Right lobe of liver (tissue), 6 donors: ENCODE measurements at regions not wholly inside any gene's neighbourhood (a gene's known extent, or its start where the extent isn't known, plus 50 kb on each side); places are given as distances from the start of the nearest gene placed in this dataset.

Experiments used
- ATAC-seq, 4 donors: fragments of 200-7000 bp; cut with Tn5 transposase; one replicate each; pipeline ENCODE4 v1.9.1; 2020; ENCODE audit warnings: mild to moderate bottlenecking in 4 of 4, moderate library complexity in 4 of 4
- DNase-seq, 3 donors: peaks; one replicate each; pipeline ENCODE4 v3.0.0-alpha.2; 2020
- H3K27ac ChIP-seq, 3 donors: fragments of 200-600 bp; one replicate each; pipeline ENCODE4 v1.8.0; 2022
- H3K27me3 ChIP-seq, 2 donors: fragments of 200-600 bp; one replicate each; pipeline ENCODE4 v1.8.0; 2022
- H3K36me3 ChIP-seq, 4 donors: fragments of 200-600 bp; sonication (generic) in 1 of 4; one replicate each; pipeline versions ENCODE4 v1.5.1 to v1.8.0; 2017 to 2022; ENCODE audit warnings: control low read depth in 1 of 4
- H3K4me1 ChIP-seq, 4 donors: fragments of 200-600 bp; sonication (generic) in 1 of 4; one replicate each; pipeline versions ENCODE4 v1.5.1 to v1.8.0; 2017 to 2022; ENCODE audit warnings: control low read depth in 1 of 4
- H3K4me3 ChIP-seq, 3 donors: fragments of 200-600 bp; one replicate each; pipeline ENCODE4 v1.8.0; 2022
- H3K9me3 ChIP-seq, 4 donors: fragments of 200-600 bp; sonication (generic) in 1 of 4; one replicate each; pipeline versions ENCODE4 v1.5.1 to v1.8.0; 2017 to 2022; ENCODE audit warnings: control low read depth in 1 of 4
- CTCF ChIP-seq, 4 donors: fragments of 200-600 bp in 3 of 4; fragments of 450-650 bp in 1 of 4; IDR thresholded peaks; one replicate each; pipeline versions ENCODE4 v1.5.1 to v1.8.0; 2016 to 2022; ENCODE audit warnings: antibody characterized with exemption in 4 of 4, mild to moderate bottlenecking in 2 of 4
- POLR2A ChIP-seq: fragments of 450-650 bp; IDR thresholded peaks from one replicate; pipeline ENCODE4 v1.6.1; 2017; ENCODE audit warnings: antibody characterized with exemption, mild to moderate bottlenecking
- WGBS: methylation state at CpG from one replicate; pipeline ENCODE4 v1.1.6; 2018; ENCODE audit warnings: low coverage, low lambda C conversion rate; ENCODE audit not compliant: insufficient coverage; ENCODE audit errors: missing lambda C conversion rate; 5-methylcytosine and 5-hydroxymethylcytosine counted together
- intact Hi-C, 2 donors: fragments of 100-400 bp; cut with DNase I; formaldehyde crosslinking; loops; one replicate each; pipeline versions ENCODE4 v1.11.2 to v1.14.1; 2022
- donor health status: DM: no; HTN: yes; CAD: no.
- donor health status: DM: no; HTN: no; CAD: no.
- donor health status: DM: no; HTN: no; CAD: no.
- donor health status: DM: no; HTN: yes; CAD: no.
- donor health status: DM: no; HTN: yes; CAD: no.

GRCh38 chr2:17122887-17123501 lies 395.2 kb downstream of the RAD51AP2 start:
- Histone ChIP-seq H3K36me3 (no peaks in the 10 kb centered on the region), H3K4me1 (no peaks in the 10 kb centered on the region), H3K4me3 (no peak overlapping the region), H3K27ac (no peak overlapping the region), H3K9me3 (no peaks in the 10 kb centered on the region), H3K27me3 (no peaks in the 10 kb centered on the region)
- ATAC-seq (peak in 1 of 4 donors; percentile 13), DNase-seq (no peak)
- TF ChIP-seq POLR2A, result no peak
- TF ChIP-seq CTCF (IDR thresholded peaks at IDR 0.05), result no peak
- intact Hi-C loops, result no loop called here
- WGBS, result 32% methylated on average over 7 of the region's 7 CpGs

- Histone ChIP-seq H3K27me3 (no peaks in the 10 kb centered on the region), H3K4me1 (no peaks in the 10 kb centered on the region), H3K4me3 (no peak overlapping the region), H3K27ac (no peak overlapping the region), H3K9me3 (no peaks in the 10 kb centered on the region), H3K36me3 (no peaks in the 10 kb centered on the region)
- intact Hi-C loops, result no loop called here
- TF ChIP-seq POLR2A, result no peak
- no peak for TF ChIP-seq CTCF (IDR thresholded peaks at IDR 0.05)
- ATAC-seq (no peak), DNase-seq (no peak)
- WGBS, result 59% methylated on average over 1 of the region's 1 CpG
Measured at GRCh38 chr2:17115466-17115865, 402.8 kb downstream of the RAD51AP2 start.

- intact Hi-C loops, result no loop called here
- H3K27me3 ChIP-seq, result no peaks in the 10 kb centered on the region
- 35% methylated on average over 2 of the region's 2 CpGs for WGBS
- H3K36me3 ChIP-seq, result no peaks in the 10 kb centered on the region
- H3K4me3 ChIP-seq, result no peak overlapping the region
- no peaks in the 10 kb centered on the region for H3K9me3 ChIP-seq
- TF ChIP-seq POLR2A (no peak), CTCF (IDR thresholded peaks at IDR 0.05) (no peak)
- DNase-seq (no peak), ATAC-seq (no peak)
- H3K27ac ChIP-seq, result no peak overlapping the region
- no peaks in the 10 kb centered on the region for H3K4me1 ChIP-seq
Measured at GRCh38 chr2:17115042-17115441, 403.2 kb downstream of the RAD51AP2 start.

GRCh38 chr2:17107871-17108270 lies 410.4 kb downstream of the RAD51AP2 start:
- no peaks in the 10 kb centered on the region for H3K27me3 ChIP-seq
- intact Hi-C loops, result no loop called here
- WGBS, result 41% methylated on average over 2 of the region's 2 CpGs

More at GRCh38 chr2:17107871-17108270, 410.4 kb downstream of the RAD51AP2 start:
- DNase-seq (no peak), ATAC-seq (no peak)
- no peak overlapping the region for H3K27ac ChIP-seq
- no peak for TF ChIP-seq POLR2A
- no peak for TF ChIP-seq CTCF (IDR thresholded peaks at IDR 0.05)
- no peaks in the 10 kb centered on the region for H3K4me1 ChIP-seq
- H3K9me3 ChIP-seq, result no peaks in the 10 kb centered on the region
- H3K36me3 ChIP-seq, result no peaks in the 10 kb centered on the region
- no peak overlapping the region for H3K4me3 ChIP-seq
